CD4-positive, CD25-positive, alpha-beta regulatory T cell (primary cell): ENCODE measurements at regions not wholly inside any gene's neighbourhood (a gene's known extent, or its start where the extent isn't known, plus 50 kb on each side); places are given as distances from the start of the nearest gene placed in this dataset.
"Not testable (repeated sequence)": the region's sequence is repeated elsewhere in the genome, so short reads cannot be mapped to it uniquely, and the experiment has no call there.

Experiments
- ATAC-seq, 2 donors: fragments of 150-1000 bp; cut with Tn5 transposase; one replicate each; pipeline ENCODE4 v1.10.0; 2021; ENCODE audit warnings: low read depth in 2 of 2, moderate number of reproducible peaks in 2 of 2, moderate library complexity in 1 of 2
- DNase-seq, 3 donors: peaks; one replicate each; pipeline versions ENCODE4 v3.0.0 to v3.0.0-alpha.2; 2012 to 2022; ENCODE audit warnings: mixed read lengths in 1 of 3
- H3K27ac ChIP-seq: one replicate; pipeline ENCODE4 v1.7.0; 2013; ENCODE audit warnings: mild to moderate bottlenecking, low read length; ENCODE audit not compliant: insufficient read depth, poor library complexity, severe bottlenecking
- H3K27me3 ChIP-seq: one replicate; pipeline ENCODE4 v1.7.0; 2013; ENCODE audit warnings: low read length; ENCODE audit not compliant: control insufficient read depth, insufficient read depth
- H3K36me3 ChIP-seq: one replicate; pipeline ENCODE4 v1.7.0; 2013; ENCODE audit warnings: mild to moderate bottlenecking, low read length, moderate library complexity; ENCODE audit not compliant: control insufficient read depth, insufficient read depth
- H3K4me1 ChIP-seq: 2 replicates; pipeline ENCODE4 v1.7.0; 2013; ENCODE audit warnings: mild to moderate bottlenecking, low read length; ENCODE audit not compliant: insufficient read depth, control insufficient read depth, poor library complexity, severe bottlenecking
- H3K4me3 ChIP-seq: one replicate; pipeline ENCODE4 v1.7.0; 2013; ENCODE audit warnings: low read depth, mild to moderate bottlenecking, low read length, moderate library complexity
- H3K9me3 ChIP-seq, 2 experiments: 1 replicate in 1 of 2; 2 replicates in 1 of 2; pipeline ENCODE4 v1.7.0; 2013; ENCODE audit warnings: low read length in 2 of 2, mild to moderate bottlenecking in 1 of 2, moderate library complexity in 1 of 2; ENCODE audit not compliant: control insufficient read depth in 2 of 2
- H3K27ac Mint-ChIP-seq, 3 donors: one replicate each; pipeline ENCODE4 v1.8.0; 2020 to 2022; ENCODE audit warnings: mild to moderate bottlenecking in 3 of 3, mixed read lengths in 3 of 3, moderate library complexity in 2 of 3
- H3K27me3 Mint-ChIP-seq: one replicate; pipeline ENCODE4 v1.8.0; 2022; ENCODE audit warnings: mild to moderate bottlenecking, mixed read lengths
- H3K36me3 Mint-ChIP-seq: one replicate; pipeline ENCODE4 v1.8.0; 2020; ENCODE audit warnings: mixed read lengths
- H3K4me1 Mint-ChIP-seq, 4 donors: one replicate each; pipeline ENCODE4 v1.8.0; 2020 to 2022; ENCODE audit warnings: mixed read lengths in 4 of 4, mild to moderate bottlenecking in 1 of 4
- H3K4me3 Mint-ChIP-seq, 4 donors: one replicate each; pipeline ENCODE4 v1.8.0; 2020 to 2022; ENCODE audit warnings: mild to moderate bottlenecking in 4 of 4, mixed read lengths in 4 of 4, moderate library complexity in 3 of 4
- H3K9me3 Mint-ChIP-seq, 7 donors: one replicate each; pipeline ENCODE4 v1.8.0; 2020 to 2022; ENCODE audit warnings: mixed read lengths in 7 of 7, mild to moderate bottlenecking in 3 of 7, moderate library complexity in 2 of 7

GRCh38 chrX:45982958-45983727, 562.1 kb downstream of the ZNF674 start:
- H3K4me3 Mint-ChIP-seq, ATAC-seq: not testable (repeated sequence)

GRCh38 chrX:45980726-45981125, 564.5 kb downstream of the ZNF674 start:
- ATAC-seq (no peak), DNase-seq (no peak)
- peaks cover 0 to 9% (median 0%) of the 10 kb centered on the region in 7 donors for H3K9me3 Mint-ChIP-seq
- H3K27me3 Mint-ChIP-seq = no peaks in the 10 kb centered on the region
- Histone ChIP-seq H3K27me3 (no peaks in the 10 kb centered on the region), H3K9me3 (no peaks in the 10 kb centered on the region), H3K27ac (no peak overlapping the region), H3K4me3 (no peak overlapping the region), H3K36me3 (no peaks in the 10 kb centered on the region), H3K4me1 (no peaks in the 10 kb centered on the region)
- no peak overlapping the region for H3K4me3 Mint-ChIP-seq
- H3K36me3 Mint-ChIP-seq = no peaks in the 10 kb centered on the region
- H3K27ac Mint-ChIP-seq = no peak overlapping the region
- H3K4me1 Mint-ChIP-seq = no peaks in the 10 kb centered on the region

More at GRCh38 chrX:45982958-45983727, 562.1 kb downstream of the ZNF674 start:
- not testable (repeated sequence) for H3K4me3 ChIP-seq, H3K27ac Mint-ChIP-seq, H3K36me3 ChIP-seq, H3K9me3 Mint-ChIP-seq, H3K9me3 ChIP-seq, H3K4me1 Mint-ChIP-seq, DNase-seq, H3K27me3 ChIP-seq, H3K27me3 Mint-ChIP-seq, H3K4me1 ChIP-seq, H3K27ac ChIP-seq, H3K36me3 Mint-ChIP-seq

- Histone ChIP-seq H3K36me3 (no peaks in the 10 kb centered on the region), H3K27me3 (no peaks in the 10 kb centered on the region), H3K9me3 (no peaks in the 10 kb centered on the region), H3K27ac (no peak overlapping the region), H3K4me1 (no peaks in the 10 kb centered on the region), H3K4me3 (no peak overlapping the region)
- Mint-ChIP-seq H3K9me3 (peaks cover 0 to 4% (median 0%) of the 10 kb centered on the region in 7 donors), H3K4me3 (no peak overlapping the region), H3K27me3 (no peaks in the 10 kb centered on the region), H3K4me1 (no peaks in the 10 kb centered on the region), H3K36me3 (no peaks in the 10 kb centered on the region), H3K27ac (no peak overlapping the region)
- ATAC-seq = no peak
- DNase-seq = no peak
Observed at GRCh38 chrX:45975633-45976032, 569.6 kb downstream of the ZNF674 start.

DNA sequence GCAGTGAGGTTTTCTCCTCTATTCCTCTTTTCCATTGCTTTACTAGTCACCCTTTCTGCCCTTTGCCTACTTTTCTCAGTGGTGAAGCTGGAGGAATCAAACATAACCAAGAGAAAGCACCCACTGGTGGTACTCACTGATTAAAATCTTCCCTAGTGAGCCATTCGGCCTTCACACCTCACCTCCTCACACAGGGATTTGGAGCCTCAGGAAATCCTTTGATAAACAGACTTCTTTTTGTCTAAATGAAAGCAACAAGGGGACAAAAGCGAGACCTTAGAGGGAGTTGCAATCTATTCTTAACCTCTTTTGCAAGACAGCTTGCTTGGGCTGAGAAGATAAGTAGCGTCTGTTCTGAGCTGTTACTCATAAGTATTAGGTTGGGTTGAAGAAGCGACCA, 572.6 kb downstream of the ZNF674 start:
- Histone ChIP-seq H3K27me3 (no peaks in the 10 kb centered on the region), H3K9me3 (no peaks in the 10 kb centered on the region), H3K4me1 (no peaks in the 10 kb centered on the region), H3K36me3 (no peaks in the 10 kb centered on the region), H3K4me3 (no peak overlapping the region), H3K27ac (no peak overlapping the region)
- Mint-ChIP-seq H3K9me3 (peaks cover 0 to 4% (median 0%) of the 10 kb centered on the region in 7 donors), H3K27ac (no peak overlapping the region), H3K4me3 (no peak overlapping the region), H3K36me3 (no peaks in the 10 kb centered on the region), H3K4me1 (no peaks in the 10 kb centered on the region), H3K27me3 (no peaks in the 10 kb centered on the region)
- DNase-seq = no peak
- ATAC-seq = no peak

DNA sequence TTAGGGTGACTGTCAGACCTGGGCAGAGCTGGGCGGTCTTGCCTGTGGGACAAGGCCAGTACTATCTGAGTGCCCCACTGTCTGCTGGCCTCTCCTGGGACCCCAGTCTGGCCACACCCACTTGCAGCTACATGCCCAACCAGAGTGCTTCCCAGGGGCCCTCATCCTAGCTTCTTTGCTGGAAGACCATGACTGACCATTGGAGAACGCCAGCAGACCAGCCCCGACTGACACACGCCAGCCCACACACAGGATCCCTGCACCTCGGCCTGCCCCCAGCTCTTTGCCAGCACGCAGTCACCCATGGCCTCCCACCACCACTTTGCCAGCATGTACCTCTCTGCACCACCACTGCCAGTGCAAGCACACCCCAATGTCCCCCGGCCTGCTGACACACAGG, 585.7 kb downstream of the ZNF674 start:
- no peaks in the 10 kb centered on the region for H3K36me3 Mint-ChIP-seq
- peaks cover 6% of the 10 kb centered on the region for H3K27me3 Mint-ChIP-seq
- Histone ChIP-seq H3K9me3 (no peaks in the 10 kb centered on the region), H3K4me3 (no peak overlapping the region), H3K36me3 (no peaks in the 10 kb centered on the region), H3K27me3 (no peaks in the 10 kb centered on the region), H3K27ac (no peak overlapping the region), H3K4me1 (no peaks in the 10 kb centered on the region)
- peaks cover 0 to 3% (median 0%) of the 10 kb centered on the region in 7 donors for H3K9me3 Mint-ChIP-seq
- H3K4me1 Mint-ChIP-seq = no peaks in the 10 kb centered on the region
- DNase-seq (no peak), ATAC-seq (no peak)
- no peak overlapping the region for H3K4me3 Mint-ChIP-seq
- H3K27ac Mint-ChIP-seq = no peak overlapping the region

GRCh38 chrX:45956191-45956870, 588.9 kb downstream of the ZNF674 start:
- no peaks in the 10 kb centered on the region for H3K27me3 ChIP-seq
- H3K9me3 ChIP-seq = no peaks in the 10 kb centered on the region
- H3K36me3 Mint-ChIP-seq = no peaks in the 10 kb centered on the region
- no peak overlapping the region for H3K4me3 ChIP-seq
- H3K4me3 Mint-ChIP-seq = no peak overlapping the region
- no peak overlapping the region for H3K27ac ChIP-seq
- H3K4me1 Mint-ChIP-seq = no peaks in the 10 kb centered on the region
- H3K9me3 Mint-ChIP-seq = peaks cover 0 to 2% (median 0%) of the 10 kb centered on the region in 7 donors
- no peaks in the 10 kb centered on the region for H3K36me3 ChIP-seq
- H3K4me1 ChIP-seq = no peaks in the 10 kb centered on the region
- peaks cover 6% of the 10 kb centered on the region for H3K27me3 Mint-ChIP-seq
- DNase-seq = no peak
- ATAC-seq = no peak
- H3K27ac Mint-ChIP-seq = no peak overlapping the region

- H3K4me1 Mint-ChIP-seq = no peaks in the 10 kb centered on the region
Observed at GRCh38 chrX:45955661-45956060, 589.6 kb downstream of the ZNF674 start.

DNA sequence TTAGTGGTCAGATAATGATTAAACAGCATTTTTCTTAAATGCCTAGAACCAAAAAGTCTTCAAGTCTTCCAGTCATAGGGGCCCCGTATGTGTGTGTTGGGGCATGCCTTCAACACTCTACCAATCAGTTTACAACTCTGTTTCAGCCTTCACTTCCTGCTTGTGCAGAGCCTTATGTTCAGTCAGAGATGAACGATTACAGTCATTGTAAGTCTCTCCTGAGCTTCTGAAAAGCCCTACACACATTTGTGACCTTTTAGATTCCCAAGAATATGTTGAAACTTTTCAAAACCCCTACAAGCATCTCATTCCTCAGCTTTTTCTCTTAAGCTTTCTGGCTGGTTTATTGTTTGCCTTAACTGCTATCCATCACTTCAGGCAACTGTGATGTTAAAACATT, 591.2 kb downstream of the ZNF674 start:
- Mint-ChIP-seq H3K4me1 (no peaks in the 10 kb centered on the region), H3K27me3 (peaks cover 11% of the 10 kb centered on the region), H3K36me3 (no peaks in the 10 kb centered on the region), H3K9me3 (peaks cover 0 to 1% (median 0%) of the 10 kb centered on the region in 7 donors), H3K27ac (no peak overlapping the region), H3K4me3 (no peak overlapping the region)
- no peaks in the 10 kb centered on the region for H3K4me1 ChIP-seq
- DNase-seq (no peak), ATAC-seq (no peak)
- no peaks in the 10 kb centered on the region for H3K27me3 ChIP-seq
- H3K4me3 ChIP-seq = no peak overlapping the region
- no peaks in the 10 kb centered on the region for H3K9me3 ChIP-seq
- no peaks in the 10 kb centered on the region for H3K36me3 ChIP-seq
- no peak overlapping the region for H3K27ac ChIP-seq

More at GRCh38 chrX:45955661-45956060, 589.6 kb downstream of the ZNF674 start:
- DNase-seq = no peak
- no peak overlapping the region for H3K27ac ChIP-seq
- Mint-ChIP-seq H3K4me3 (no peak overlapping the region), H3K27ac (no peak overlapping the region), H3K9me3 (peaks cover 0 to 1% (median 0%) of the 10 kb centered on the region in 7 donors), H3K27me3 (peaks cover 6% of the 10 kb centered on the region), H3K36me3 (no peaks in the 10 kb centered on the region)
- H3K4me1 ChIP-seq = no peaks in the 10 kb centered on the region
- no peaks in the 10 kb centered on the region for H3K36me3 ChIP-seq
- no peak overlapping the region for H3K4me3 ChIP-seq
- ATAC-seq = no peak
- H3K27me3 ChIP-seq = no peaks in the 10 kb centered on the region
- H3K9me3 ChIP-seq = no peaks in the 10 kb centered on the region
